WERI-Rb-1 (cell line): ENCODE measurements at regions not wholly inside any gene's neighbourhood (a gene's known extent, or its start where the extent isn't known, plus 50 kb on each side); places are given as distances from the start of the nearest gene placed in this dataset.
"Not testable (repeated sequence)": the region's sequence is repeated elsewhere in the genome, so short reads cannot be mapped to it uniquely, and the experiment has no call there.

ENCODE experiments used
- DNase-seq: peaks from one replicate; pipeline ENCODE4 v3.0.0-alpha.2; 2020
- H3K27ac ChIP-seq: fragments of 250-450 bp; sonication (Bioruptor Pico); 2 replicates; pipeline ENCODE4 v1.5.1; 2020; ENCODE audit warnings: mild to moderate bottlenecking, moderate library complexity
- H3K27me3 ChIP-seq: fragments of 250-450 bp; sonication (Bioruptor Pico); 2 replicates; pipeline ENCODE4 v1.5.1; 2021; ENCODE audit warnings: mild to moderate bottlenecking, low read depth, moderate library complexity; ENCODE audit not compliant: insufficient read depth, severe bottlenecking
- H3K36me3 ChIP-seq: fragments of 250-450 bp; sonication (Bioruptor Pico); 2 replicates; pipeline ENCODE4 v1.5.1; 2020; ENCODE audit warnings: mild to moderate bottlenecking, moderate library complexity
- H3K4me3 ChIP-seq: 2 replicates; pipeline ENCODE4 v1.5.1; 2011; ENCODE audit warnings: low read depth, mild to moderate bottlenecking, control low read depth, low read length
- H3K9me3 ChIP-seq: fragments of 250-450 bp; sonication (Bioruptor Pico); 2 replicates; pipeline ENCODE4 v1.5.1; 2021; ENCODE audit warnings: mild to moderate bottlenecking, moderate library complexity; ENCODE audit not compliant: severe bottlenecking

DNA sequence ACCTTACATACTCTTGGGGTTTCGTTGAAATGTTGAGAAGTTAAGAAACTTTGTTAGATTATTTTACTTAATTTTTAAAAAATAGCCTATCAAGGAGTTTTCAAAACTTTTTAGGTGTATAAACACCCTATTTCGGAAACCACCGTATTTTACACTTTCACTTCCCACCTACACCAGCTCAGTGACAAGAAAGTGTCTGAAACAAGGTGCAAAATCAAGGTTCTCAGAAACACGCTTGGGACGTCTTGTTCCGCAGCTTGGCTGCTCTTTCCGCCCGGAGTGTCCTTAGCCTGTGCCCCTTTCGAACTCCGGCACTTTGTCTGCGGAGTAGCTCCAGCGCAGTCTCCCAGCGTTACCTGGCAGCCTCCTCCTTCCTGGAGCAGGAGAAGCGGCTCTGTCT, 233.8 kb upstream of the PLGLB1 start:
- not testable (repeated sequence) for H3K9me3 ChIP-seq, H3K27ac ChIP-seq, H3K27me3 ChIP-seq, H3K4me3 ChIP-seq, DNase-seq, H3K36me3 ChIP-seq

DNA sequence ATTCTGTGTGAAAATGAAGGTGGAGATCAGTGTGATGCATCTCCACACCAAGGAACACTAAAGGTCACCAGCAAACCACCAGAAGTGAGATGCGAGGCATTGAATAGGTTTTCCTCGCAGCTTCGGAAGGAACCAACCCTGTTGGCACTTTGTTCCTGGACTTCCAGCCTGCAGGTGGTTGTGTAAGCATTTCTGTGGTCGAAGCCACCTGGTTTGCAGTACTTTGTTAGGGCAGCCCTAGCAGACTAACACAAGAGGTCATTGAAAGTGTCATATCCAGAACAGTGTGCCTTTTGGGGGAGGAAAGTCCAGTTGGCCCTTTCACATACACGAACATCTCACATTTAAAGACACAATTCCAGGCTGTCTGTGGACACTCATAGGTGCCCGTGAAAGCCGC, 237.2 kb upstream of the PLGLB1 start:
- H3K36me3 ChIP-seq, H3K27me3 ChIP-seq, DNase-seq, H3K4me3 ChIP-seq, H3K9me3 ChIP-seq, H3K27ac ChIP-seq: not testable (repeated sequence)

- H3K4me3 ChIP-seq, DNase-seq, H3K27me3 ChIP-seq, H3K36me3 ChIP-seq, H3K9me3 ChIP-seq, H3K27ac ChIP-seq: not testable (repeated sequence)
Observed at GRCh38 chr2:87262184-87262702, 240.6 kb upstream of the PLGLB1 start.

GRCh38 chr2:87263868-87264518, 242.3 kb upstream of the PLGLB1 start:
- H3K27me3 ChIP-seq, DNase-seq, H3K9me3 ChIP-seq, H3K27ac ChIP-seq, H3K4me3 ChIP-seq, H3K36me3 ChIP-seq: not testable (repeated sequence)

DNA sequence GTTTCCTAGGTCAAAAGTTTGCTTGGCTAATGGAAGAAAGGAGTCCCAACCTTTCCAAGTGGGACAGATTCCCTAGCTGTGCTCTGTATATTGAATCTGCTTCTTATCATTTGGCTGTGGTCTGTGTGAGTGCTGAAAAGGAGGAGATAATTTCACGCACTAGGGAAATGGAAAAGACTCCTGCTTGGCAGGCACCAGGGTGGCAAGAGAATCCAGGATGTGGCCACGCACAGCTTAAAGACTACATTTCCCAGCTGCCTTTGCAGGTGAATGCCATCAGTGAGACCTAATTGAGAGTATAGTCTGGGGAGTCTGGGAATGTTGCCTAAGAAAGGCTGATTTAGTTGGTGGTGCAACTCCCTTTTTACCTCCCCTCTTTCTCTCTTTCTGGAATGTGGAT, 253.5 kb upstream of the PLGLB1 start:
- H3K27ac ChIP-seq, H3K4me3 ChIP-seq, DNase-seq, H3K36me3 ChIP-seq, H3K27me3 ChIP-seq, H3K9me3 ChIP-seq: not testable (repeated sequence)

GRCh38 chr2:87275974-87276629, 254.5 kb upstream of the PLGLB1 start:
- not testable (repeated sequence) for H3K4me3 ChIP-seq, H3K27ac ChIP-seq, H3K9me3 ChIP-seq, H3K27me3 ChIP-seq, H3K36me3 ChIP-seq, DNase-seq

DNA sequence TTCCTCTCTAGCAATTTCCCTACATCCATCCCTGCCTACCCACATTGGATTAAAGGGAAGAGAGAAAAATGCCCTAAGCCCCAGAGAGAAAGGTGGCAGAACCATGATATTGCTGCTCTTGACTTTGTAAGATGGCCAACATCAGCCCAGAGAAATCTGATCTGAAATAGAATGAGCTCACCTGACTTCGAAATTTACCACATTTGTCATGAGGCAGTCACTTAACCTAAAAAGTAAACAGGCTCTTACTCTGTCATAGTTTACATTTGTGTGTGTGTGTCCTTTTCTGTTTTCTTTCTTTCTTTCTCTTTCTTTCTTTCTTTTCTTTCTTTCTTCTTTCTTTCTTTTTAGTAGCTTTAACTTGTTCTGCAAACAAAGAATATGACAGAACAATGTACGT, 255.0 kb upstream of the PLGLB1 start:
- H3K36me3 ChIP-seq, H3K27me3 ChIP-seq, H3K9me3 ChIP-seq, H3K27ac ChIP-seq, H3K4me3 ChIP-seq, DNase-seq: not testable (repeated sequence)

- not testable (repeated sequence) for H3K4me3 ChIP-seq, DNase-seq, H3K27me3 ChIP-seq, H3K36me3 ChIP-seq, H3K9me3 ChIP-seq, H3K27ac ChIP-seq
Observed at GRCh38 chr2:87277734-87278133, 256.1 kb upstream of the PLGLB1 start.

GRCh38 chr2:87280596-87281355, 259.1 kb upstream of the PLGLB1 start:
- not testable (repeated sequence) for H3K27ac ChIP-seq, H3K4me3 ChIP-seq, H3K9me3 ChIP-seq, DNase-seq, H3K36me3 ChIP-seq, H3K27me3 ChIP-seq

GRCh38 chr2:87283735-87284470, 262.3 kb upstream of the PLGLB1 start:
- DNase-seq, H3K36me3 ChIP-seq, H3K9me3 ChIP-seq, H3K27me3 ChIP-seq, H3K4me3 ChIP-seq, H3K27ac ChIP-seq: not testable (repeated sequence)

DNA sequence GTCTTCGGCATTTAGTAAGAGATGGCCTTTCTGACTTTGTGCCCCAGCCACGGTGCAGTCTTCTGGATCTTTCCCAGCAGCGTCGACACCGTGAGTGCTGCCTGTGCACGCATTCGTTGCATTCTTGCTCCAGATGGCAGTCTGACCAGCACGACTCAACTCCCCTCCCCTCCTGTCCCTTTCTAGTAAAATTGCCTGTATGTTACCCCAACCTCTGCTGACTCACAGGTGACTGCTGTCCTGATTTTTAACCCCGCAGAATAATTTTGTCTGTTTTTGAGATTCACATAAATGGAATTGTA, 262.8 kb upstream of the PLGLB1 start:
- H3K27ac ChIP-seq, DNase-seq, H3K4me3 ChIP-seq, H3K9me3 ChIP-seq, H3K36me3 ChIP-seq, H3K27me3 ChIP-seq: not testable (repeated sequence)

DNA sequence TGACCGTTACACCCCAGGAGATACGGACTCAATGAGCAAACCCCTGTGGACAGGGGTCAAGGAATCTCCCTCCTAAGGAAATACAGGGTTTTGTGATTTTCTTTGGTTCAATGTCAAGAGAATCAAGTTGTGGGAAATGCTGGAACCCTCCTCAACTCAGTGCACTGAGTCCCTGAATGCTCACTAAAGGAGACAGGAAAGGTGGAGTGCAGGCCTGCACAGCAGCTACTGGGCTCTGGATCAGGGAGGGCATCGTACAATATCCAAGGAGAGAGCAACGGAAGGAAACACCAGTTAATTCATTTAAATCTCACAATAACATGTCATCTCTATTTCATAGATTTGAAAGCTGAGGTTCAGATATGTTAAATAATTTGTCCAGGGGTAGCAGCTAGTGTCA, 263.5 kb upstream of the PLGLB1 start:
- not testable (repeated sequence) for H3K27me3 ChIP-seq, H3K27ac ChIP-seq, DNase-seq, H3K36me3 ChIP-seq, H3K9me3 ChIP-seq, H3K4me3 ChIP-seq

DNA sequence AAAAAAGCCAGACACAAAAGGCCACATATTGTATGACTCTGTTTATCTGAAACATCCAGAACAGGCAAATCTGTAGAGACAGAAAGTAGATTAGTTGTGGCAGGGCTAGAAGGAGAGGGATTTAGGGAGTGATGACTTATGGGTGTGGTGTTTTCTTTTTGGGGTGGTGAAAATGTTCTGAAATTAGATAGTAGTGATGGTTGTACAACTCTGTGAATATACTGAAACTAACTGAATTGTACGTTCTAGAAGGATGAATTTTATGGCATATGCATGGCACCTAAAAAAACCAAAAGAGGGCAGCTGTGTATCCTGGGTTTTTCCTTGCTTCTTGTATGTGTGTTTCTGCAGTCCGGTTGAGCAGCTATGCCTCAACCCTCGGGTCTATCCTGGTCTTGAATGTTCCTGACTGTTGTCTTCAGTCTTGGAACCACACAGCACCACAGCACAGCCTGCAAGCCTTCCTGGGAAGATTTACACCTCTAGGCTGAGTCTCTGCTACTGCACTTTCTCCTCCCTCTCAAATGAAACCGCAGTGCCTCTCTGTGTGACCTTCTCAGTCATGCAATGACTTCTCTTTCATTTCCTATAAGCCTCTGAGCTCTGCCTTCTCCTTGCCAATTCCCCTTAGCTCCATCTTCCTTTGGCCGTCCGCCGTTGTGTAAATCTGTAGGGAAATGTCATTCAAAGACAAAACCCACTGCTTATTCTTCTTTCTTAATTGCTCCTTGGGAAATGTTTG, 269.1 kb upstream of the PLGLB1 start:
- DNase-seq, H3K9me3 ChIP-seq, H3K4me3 ChIP-seq, H3K36me3 ChIP-seq, H3K27ac ChIP-seq, H3K27me3 ChIP-seq: not testable (repeated sequence)
